K562 (cell line): ENCODE measurements at regions not wholly inside any gene's neighbourhood (a gene's known extent, or its start where the extent isn't known, plus 50 kb on each side); places are given as distances from the start of the nearest gene placed in this dataset.

Experiments used
- ATF1 ChIP-seq, 2 experiments: fragments of 450-650 bp in 1 of 2; IDR thresholded peaks; 2 replicates each; pipeline ENCODE4 v1.6.1; 2016; ENCODE audit warnings: missing compliant biosample characterization in 1 of 2, missing genetic modification characterization in 1 of 2
- COPS2 ChIP-seq: fragments of 450-650 bp; conservative IDR thresholded peaks from 2 replicates; pipeline ENCODE4 v1.6.1; 2016; ENCODE audit warnings: mild to moderate bottlenecking, moderate library complexity
- ESRRB ChIP-seq: fragments of 250-450 bp; sonication (Bioruptor Pico); IDR thresholded peaks from 2 replicates; pipeline ENCODE4 v1.5.0; 2020; ENCODE audit warnings: mild to moderate bottlenecking, moderate library complexity, borderline replicate concordance
- FOXO4 ChIP-seq: fragments of 450-650 bp; formaldehyde crosslinking; IDR thresholded peaks from 2 replicates; pipeline ENCODE4 v1.4.0; 2020; ENCODE audit warnings: mild to moderate bottlenecking, moderate library complexity
- MED1 ChIP-seq: sonication (generic); formaldehyde crosslinking; IDR thresholded peaks from 2 replicates; pipeline ENCODE4 v1.8.1; 2023; ENCODE audit warnings: missing genetic modification reagents, borderline replicate concordance
- MTA2 ChIP-seq: fragments of 450-650 bp; IDR thresholded peaks from 2 replicates; pipeline ENCODE4 v1.6.1; 2016; ENCODE audit warnings: low read depth
- SRSF1 ChIP-seq: fragments of 200-400 bp; formaldehyde crosslinking; IDR thresholded peaks from 2 replicates; pipeline ENCODE4 v1.6.1; 2017; ENCODE audit warnings: mild to moderate bottlenecking, low read depth, low read length, moderate library complexity
- TCF7 ChIP-seq: sonication (generic); IDR thresholded peaks from 2 replicates; pipeline ENCODE4 v1.6.1; 2016; ENCODE audit warnings: antibody characterized with exemption, borderline replicate concordance
- ZMIZ1 ChIP-seq, 2 experiments: fragments of 150-350 bp in 1 of 2; IDR thresholded peaks; 2 replicates each; pipeline ENCODE4 v1.6.1; 2012 to 2016; ENCODE audit warnings: low read depth in 2 of 2, low read length in 2 of 2, mild to moderate bottlenecking in 1 of 2, moderate library complexity in 1 of 2
- ZNF184 ChIP-seq: sonication (generic); formaldehyde crosslinking; IDR thresholded peaks from 2 replicates; pipeline ENCODE4 v1.5.0; 2020; ENCODE audit warnings: missing genetic modification reagents
- ZNF586 ChIP-seq: fragments of 450-650 bp; formaldehyde crosslinking; conservative IDR thresholded peaks from 2 replicates; pipeline ENCODE4 v1.4.0; 2020; ENCODE audit warnings: mild to moderate bottlenecking, moderate library complexity
- ZNF77 ChIP-seq: fragments of 250-450 bp; sonication (Bioruptor Pico); IDR thresholded peaks from 2 replicates; pipeline ENCODE4 v1.5.0; 2020
- TF ChIP-seq, protein P1 (sequence below): fragments of 250-450 bp; sonication (Bioruptor Pico); IDR thresholded peaks from 2 replicates; pipeline ENCODE4 v1.8.0; 2022; ENCODE audit warnings: inconsistent platforms, mild to moderate bottlenecking, moderate library complexity, borderline replicate concordance
- TF ChIP-seq, protein P2 (sequence below), 2 experiments: fragments of 450-650 bp; IDR thresholded peaks; 2 replicates each; pipeline ENCODE4 v1.6.1; 2016
- TF ChIP-seq, protein P3 (sequence below): fragments of 250-450 bp; sonication (Bioruptor Pico); IDR thresholded peaks from 2 replicates; pipeline ENCODE4 v1.5.0; 2021; ENCODE audit warnings: mild to moderate bottlenecking, moderate library complexity
- TF ChIP-seq, protein P4 (sequence below): fragments of 450-650 bp; IDR thresholded peaks from 2 replicates; pipeline ENCODE4 v1.6.1; 2016; ENCODE audit warnings: antibody characterized with exemption

DNA sequence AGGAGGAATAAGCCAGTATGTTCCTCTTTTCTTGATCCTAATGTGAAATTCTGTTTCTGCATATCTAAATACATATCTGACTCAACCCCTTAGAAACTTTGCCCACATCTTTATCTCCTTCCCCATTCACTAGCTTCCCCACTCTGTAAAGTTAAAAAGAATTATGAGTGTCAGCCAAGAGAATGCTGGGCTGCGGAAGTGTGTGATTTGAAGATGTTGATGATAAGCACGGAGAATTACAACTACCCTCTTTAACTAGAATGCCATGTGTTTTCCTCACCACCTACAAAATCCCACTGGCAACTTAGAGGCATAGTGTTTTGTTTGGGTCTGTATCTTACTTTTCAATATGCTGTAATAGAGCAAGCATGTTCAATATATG is 490.4 kb upstream of the FANCL start (continued):
- TF ChIP-seq ZMIZ1 (IDR thresholded peaks at IDR 0.05; ENCODE audit: low read depth in 2 of 2, low read length in 2 of 2), result peak in 1 of 2 experiments; percentile 81; a peak in 2 of 4 replicates
- TF ChIP-seq, protein P1, sequence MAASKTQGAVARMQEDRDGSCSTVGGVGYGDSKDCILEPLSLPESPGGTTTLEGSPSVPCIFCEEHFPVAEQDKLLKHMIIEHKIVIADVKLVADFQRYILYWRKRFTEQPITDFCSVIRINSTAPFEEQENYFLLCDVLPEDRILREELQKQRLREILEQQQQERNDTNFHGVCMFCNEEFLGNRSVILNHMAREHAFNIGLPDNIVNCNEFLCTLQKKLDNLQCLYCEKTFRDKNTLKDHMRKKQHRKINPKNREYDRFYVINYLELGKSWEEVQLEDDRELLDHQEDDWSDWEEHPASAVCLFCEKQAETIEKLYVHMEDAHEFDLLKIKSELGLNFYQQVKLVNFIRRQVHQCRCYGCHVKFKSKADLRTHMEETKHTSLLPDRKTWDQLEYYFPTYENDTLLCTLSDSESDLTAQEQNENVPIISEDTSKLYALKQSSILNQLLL (CRISPR knock-in tag), result no peak
- no peak for TF ChIP-seq MED1
- TF ChIP-seq TCF7, result no peak
- TF ChIP-seq, protein P2, sequence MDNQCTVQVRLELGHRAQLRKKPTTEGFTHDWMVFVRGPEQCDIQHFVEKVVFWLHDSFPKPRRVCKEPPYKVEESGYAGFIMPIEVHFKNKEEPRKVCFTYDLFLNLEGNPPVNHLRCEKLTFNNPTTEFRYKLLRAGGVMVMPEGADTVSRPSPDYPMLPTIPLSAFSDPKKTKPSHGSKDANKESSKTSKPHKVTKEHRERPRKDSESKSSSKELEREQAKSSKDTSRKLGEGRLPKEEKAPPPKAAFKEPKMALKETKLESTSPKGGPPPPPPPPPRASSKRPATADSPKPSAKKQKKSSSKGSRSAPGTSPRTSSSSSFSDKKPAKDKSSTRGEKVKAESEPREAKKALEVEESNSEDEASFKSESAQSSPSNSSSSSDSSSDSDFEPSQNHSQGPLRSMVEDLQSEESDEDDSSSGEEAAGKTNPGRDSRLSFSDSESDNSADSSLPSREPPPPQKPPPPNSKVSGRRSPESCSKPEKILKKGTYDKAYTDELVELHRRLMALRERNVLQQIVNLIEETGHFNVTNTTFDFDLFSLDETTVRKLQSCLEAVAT (IDR thresholded peaks at IDR 0.05), result no peak
- no peak for TF ChIP-seq SRSF1
- TF ChIP-seq ZNF77 (CRISPR knock-in tag), result no peak
- no peak for TF ChIP-seq COPS2
- TF ChIP-seq, protein P3, sequence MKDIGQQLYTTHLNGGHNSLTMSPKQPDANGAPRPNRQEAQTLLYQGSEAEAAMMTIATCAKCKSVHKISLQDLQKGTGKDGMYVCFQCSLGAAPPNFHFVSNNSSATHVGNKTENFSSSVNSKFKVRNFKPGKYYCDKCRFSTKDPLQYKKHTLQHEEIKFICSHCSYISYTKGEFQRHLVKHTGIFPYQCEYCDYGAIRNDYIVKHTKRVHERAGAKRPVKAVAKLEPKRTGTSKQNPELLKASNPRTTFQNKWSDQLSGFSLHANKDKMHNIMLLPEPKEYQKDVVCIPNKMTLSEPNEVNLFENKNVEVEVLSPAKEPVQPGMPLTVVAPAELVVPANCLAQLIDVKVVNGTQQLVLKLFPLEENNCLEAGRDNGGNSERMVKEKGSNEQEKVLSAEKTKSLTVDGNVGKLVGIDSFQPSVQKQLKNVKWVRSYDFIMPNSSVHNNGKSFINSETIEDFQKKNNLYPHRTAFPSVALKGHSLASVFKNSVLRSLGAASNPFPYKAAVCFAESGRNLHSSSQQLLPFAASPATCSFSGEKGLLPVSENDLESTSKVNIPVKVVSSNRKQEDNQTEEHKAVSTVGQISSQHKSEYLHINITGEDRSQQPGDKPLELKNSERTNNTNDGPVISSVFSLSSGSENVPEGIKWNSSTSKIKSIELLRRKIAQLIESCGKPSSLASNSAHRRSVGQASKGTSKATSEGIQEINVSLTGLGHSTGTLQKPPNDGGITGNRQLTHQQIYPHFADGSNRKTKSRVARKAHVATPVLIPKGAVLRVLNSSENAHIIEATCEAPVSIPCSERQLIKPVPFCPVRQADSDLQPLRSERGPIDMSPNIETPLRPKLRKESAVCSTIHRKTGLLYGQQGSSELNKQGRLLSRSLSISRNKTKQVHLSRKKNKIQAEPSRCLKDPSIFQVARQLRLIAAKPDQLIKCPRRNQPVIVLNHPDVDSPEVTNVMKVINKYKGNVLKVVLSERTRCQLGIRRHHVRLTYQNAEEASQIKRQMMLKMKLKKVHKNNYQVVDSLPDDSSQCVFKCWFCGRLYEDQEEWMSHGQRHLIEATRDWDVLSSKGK (CRISPR knock-in tag), result no peak
- no peak for TF ChIP-seq ZNF586 (CRISPR knock-in tag)
- TF ChIP-seq, protein P4, sequence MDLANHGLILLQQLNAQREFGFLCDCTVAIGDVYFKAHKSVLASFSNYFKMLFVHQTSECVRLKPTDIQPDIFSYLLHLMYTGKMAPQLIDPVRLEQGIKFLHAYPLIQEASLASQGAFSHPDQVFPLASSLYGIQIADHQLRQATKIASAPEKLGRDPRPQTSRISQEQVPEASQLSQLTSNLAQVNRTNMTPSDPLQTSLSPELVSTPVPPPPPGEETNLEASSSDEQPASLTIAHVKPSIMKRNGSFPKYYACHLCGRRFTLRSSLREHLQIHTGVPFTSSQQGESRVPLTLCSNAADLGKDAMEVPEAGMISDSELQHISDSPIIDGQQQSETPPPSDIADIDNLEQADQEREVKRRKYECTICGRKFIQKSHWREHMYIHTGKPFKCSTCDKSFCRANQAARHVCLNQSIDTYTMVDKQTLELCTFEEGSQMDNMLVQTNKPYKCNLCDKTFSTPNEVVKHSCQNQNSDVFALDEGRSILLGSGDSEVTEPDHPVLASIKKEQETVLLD, result peak; percentile 82; the same call in 1 of the 2 replicates
- no peak for TF ChIP-seq ATF1 (CRISPR knock-in tag; IDR thresholded peaks at IDR 0.05)
- no peak for TF ChIP-seq ATF1 (tag; IDR thresholded peaks at IDR 0.05)
- no peak for TF ChIP-seq ESRRB (CRISPR knock-in tag)
- TF ChIP-seq FOXO4 (CRISPR knock-in tag), result no peak
- peak; percentile 84 for TF ChIP-seq MTA2
- TF ChIP-seq ZNF184 (CRISPR knock-in tag), result no peak
